ENCODE measurements at regions not wholly inside any gene's neighbourhood (a gene's known extent, or its start where the extent isn't known, plus 50 kb on each side); places are given as distances from the start of the nearest gene placed in this dataset.

GRCh38 chr2:128812183-128812940, 493.7 kb upstream of the HS6ST1 start:
- Histone ChIP-seq H2AFZ (ENCODE audit: low read depth, low read length, severe bottlenecking) (no peak overlapping the region), H4K20me1 (ENCODE audit: low read depth, low read length) (no peaks in the 10 kb centered on the region), H3K4me3 (ENCODE audit: insufficient read depth, low read length, poor library complexity, severe bottlenecking) (no peak overlapping the region), H3F3A (ENCODE audit: insufficient read depth) (no peaks in the 10 kb centered on the region), H3K4me2 (ENCODE audit: low read depth, low read length, poor library complexity, severe bottlenecking) (no peak overlapping the region), H3K27me3 (ENCODE audit: low read length) (no peaks in the 10 kb centered on the region), H3K27ac (ENCODE audit: low read depth, low read length) (no peak overlapping the region), H3K36me3 (ENCODE audit: low read length) (no peaks in the 10 kb centered on the region), H3K9me2 (replicated peaks; ENCODE audit: insufficient read depth, low read length) (no peaks in the 10 kb centered on the region), H3K79me2 (ENCODE audit: insufficient read depth, low read length) (no peaks in the 10 kb centered on the region), H3K9me3 (ENCODE audit: insufficient read depth, low read length) (no peaks in the 10 kb centered on the region), H3K9ac (ENCODE audit: low read length) (no peak overlapping the region)
- TF ChIP-seq CTCF (IDR thresholded peaks at IDR 0.05; ENCODE audit: insufficient read depth, low read length, poor library complexity, severe bottlenecking) (no peak), EZH2phosphoT487 (conservative IDR thresholded peaks at IDR 0.05; ENCODE audit: low read length) (no peak)

GRCh38 chr2:128813352-128814034, 494.8 kb upstream of the HS6ST1 start:
- Histone ChIP-seq H3K9me3 (ENCODE audit: insufficient read depth, low read length) (no peaks in the 10 kb centered on the region), H4K20me1 (ENCODE audit: low read depth, low read length) (no peaks in the 10 kb centered on the region), H3K79me2 (ENCODE audit: insufficient read depth, low read length) (no peaks in the 10 kb centered on the region), H3K36me3 (ENCODE audit: low read length) (no peaks in the 10 kb centered on the region), H3F3A (ENCODE audit: insufficient read depth) (no peaks in the 10 kb centered on the region), H3K27ac (ENCODE audit: low read depth, low read length) (no peak overlapping the region), H3K4me2 (ENCODE audit: low read depth, low read length, poor library complexity, severe bottlenecking) (no peak overlapping the region), H3K27me3 (ENCODE audit: low read length) (no peaks in the 10 kb centered on the region), H3K9me2 (replicated peaks; ENCODE audit: insufficient read depth, low read length) (no peaks in the 10 kb centered on the region), H2AFZ (ENCODE audit: low read depth, low read length, severe bottlenecking) (no peak overlapping the region), H3K9ac (ENCODE audit: low read length) (no peak overlapping the region), H3K4me3 (ENCODE audit: insufficient read depth, low read length, poor library complexity, severe bottlenecking) (no peak overlapping the region)
- TF ChIP-seq EZH2phosphoT487 (conservative IDR thresholded peaks at IDR 0.05; ENCODE audit: low read length) (no peak), CTCF (IDR thresholded peaks at IDR 0.05; ENCODE audit: insufficient read depth, low read length, poor library complexity, severe bottlenecking) (no peak)

- Histone ChIP-seq H3K36me3 (ENCODE audit: low read length) (no peaks in the 10 kb centered on the region), H3K79me2 (ENCODE audit: insufficient read depth, low read length) (no peaks in the 10 kb centered on the region), H3K27ac (ENCODE audit: low read depth, low read length) (no peak overlapping the region), H2AFZ (ENCODE audit: low read depth, low read length, severe bottlenecking) (no peak overlapping the region), H3K9me2 (replicated peaks; ENCODE audit: insufficient read depth, low read length) (no peaks in the 10 kb centered on the region), H3K9me3 (ENCODE audit: insufficient read depth, low read length) (no peaks in the 10 kb centered on the region), H4K20me1 (ENCODE audit: low read depth, low read length) (no peaks in the 10 kb centered on the region), H3K4me2 (ENCODE audit: low read depth, low read length, poor library complexity, severe bottlenecking) (no peak overlapping the region), H3K4me3 (ENCODE audit: insufficient read depth, low read length, poor library complexity, severe bottlenecking) (no peak overlapping the region), H3K27me3 (ENCODE audit: low read length) (no peaks in the 10 kb centered on the region), H3F3A (ENCODE audit: insufficient read depth) (no peaks in the 10 kb centered on the region), H3K9ac (ENCODE audit: low read length) (no peak overlapping the region)
- TF ChIP-seq CTCF (IDR thresholded peaks at IDR 0.05; ENCODE audit: insufficient read depth, low read length, poor library complexity, severe bottlenecking) (no peak), EZH2phosphoT487 (conservative IDR thresholded peaks at IDR 0.05; ENCODE audit: low read length) (no peak)
These were observed 496.6 kb upstream of the HS6ST1 start for GRCh38 chr2:128815248-128815647.
